Effector memory CD8-positive, alpha-beta T cell (primary cell): ENCODE measurements at regions not wholly inside any gene's neighbourhood (a gene's known extent, or its start where the extent isn't known, plus 50 kb on each side); places are given as distances from the start of the nearest gene placed in this dataset.
"Not testable (repeated sequence)": the region's sequence is repeated elsewhere in the genome, so short reads cannot be mapped to it uniquely, and the experiment has no call there.

Experiments
- ATAC-seq: fragments of 150-1000 bp; cut with Tn5 transposase; replicated peaks from 2 replicates; pipeline ENCODE4 v1.10.0; 2021; ENCODE audit warnings: mild to moderate bottlenecking, moderate library complexity
- DNase-seq, 3 experiments: peaks; one replicate each; pipeline ENCODE4 v3.0.0; 2021
- H3K27ac Mint-ChIP-seq, 2 donors: one replicate each; pipeline ENCODE4 v1.8.0; 2022; ENCODE audit warnings: mild to moderate bottlenecking in 2 of 2, mixed read lengths in 2 of 2, moderate library complexity in 2 of 2
- H3K27me3 Mint-ChIP-seq, 2 donors: one replicate each; pipeline ENCODE4 v1.8.0; 2022; ENCODE audit warnings: mixed read lengths in 2 of 2
- H3K36me3 Mint-ChIP-seq: one replicate; pipeline ENCODE4 v1.8.0; 2022; ENCODE audit warnings: mild to moderate bottlenecking, moderate library complexity, mixed read lengths; ENCODE audit not compliant: insufficient read depth
- H3K4me1 Mint-ChIP-seq, 2 donors: one replicate each; pipeline ENCODE4 v1.8.0; 2022; ENCODE audit warnings: low read depth in 2 of 2, mixed read lengths in 2 of 2
- H3K4me3 Mint-ChIP-seq, 2 donors: one replicate each; pipeline ENCODE4 v1.8.0; 2022; ENCODE audit warnings: mild to moderate bottlenecking in 2 of 2, mixed read lengths in 2 of 2, moderate library complexity in 2 of 2
- H3K9me3 Mint-ChIP-seq, 2 donors: one replicate each; pipeline ENCODE4 v1.8.0; 2022; ENCODE audit warnings: mixed read lengths in 2 of 2

DNA sequence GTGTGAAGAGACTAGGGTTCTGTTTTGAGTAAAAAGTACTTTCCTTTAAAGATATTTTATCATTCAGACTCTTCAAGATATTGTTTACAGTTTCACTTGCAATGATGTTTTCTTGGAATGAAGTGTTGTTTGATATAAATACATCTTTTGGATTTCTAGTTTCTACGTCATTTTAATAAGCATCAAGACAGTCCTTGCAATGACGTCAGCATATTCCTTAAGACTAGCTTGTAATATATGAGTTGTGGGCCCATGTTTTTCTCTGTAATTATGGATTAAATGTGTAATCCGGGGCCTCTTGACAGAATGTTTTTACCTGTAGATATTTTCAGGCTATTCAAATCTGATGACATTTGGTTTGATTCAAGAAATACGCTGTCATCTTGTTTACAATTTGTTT, 66.1 kb downstream of the RBMX2 start:
- H3K27ac Mint-ChIP-seq, result no peak overlapping the region
- no peaks in the 10 kb centered on the region for H3K36me3 Mint-ChIP-seq
- ATAC-seq (no peak), DNase-seq (no peak)
- H3K4me3 Mint-ChIP-seq, result no peak overlapping the region
- H3K27me3 Mint-ChIP-seq, result peaks cover 0 to 14% of the 10 kb centered on the region in 2 donors
- H3K9me3 Mint-ChIP-seq, result no peaks in the 10 kb centered on the region
- no peaks in the 10 kb centered on the region for H3K4me1 Mint-ChIP-seq

DNA sequence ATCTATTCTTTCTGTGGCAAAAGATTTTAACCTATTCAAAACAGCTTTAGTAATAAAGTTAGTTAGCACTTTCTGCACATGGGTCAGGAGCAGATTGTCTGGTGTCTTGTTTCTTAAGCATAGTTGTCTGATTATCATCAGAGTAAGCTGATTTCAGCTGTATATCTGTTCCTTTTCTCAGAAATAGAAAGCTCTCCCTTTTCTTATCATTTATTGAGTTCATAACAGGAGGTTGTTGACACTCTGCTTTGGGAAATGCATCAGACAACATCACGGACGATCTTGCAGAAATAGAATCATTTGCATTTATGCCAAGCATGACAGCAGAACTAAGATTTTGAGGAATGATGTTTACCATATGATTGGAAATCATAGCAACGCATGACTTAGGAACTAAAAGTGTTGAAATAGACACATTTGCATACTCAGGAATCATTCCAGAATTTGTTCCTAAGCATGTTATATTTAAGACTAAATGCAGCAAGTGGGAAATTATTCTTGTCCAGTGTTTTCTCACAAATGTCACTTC, 66.7 kb downstream of the RBMX2 start:
- H3K4me3 Mint-ChIP-seq, result no peak overlapping the region
- ATAC-seq (no peak), DNase-seq (no peak)
- H3K36me3 Mint-ChIP-seq, result no peaks in the 10 kb centered on the region
- H3K4me1 Mint-ChIP-seq, result no peaks in the 10 kb centered on the region
- peaks cover 0 to 14% of the 10 kb centered on the region in 2 donors for H3K27me3 Mint-ChIP-seq
- no peaks in the 10 kb centered on the region for H3K9me3 Mint-ChIP-seq
- H3K27ac Mint-ChIP-seq, result no peak overlapping the region

DNA sequence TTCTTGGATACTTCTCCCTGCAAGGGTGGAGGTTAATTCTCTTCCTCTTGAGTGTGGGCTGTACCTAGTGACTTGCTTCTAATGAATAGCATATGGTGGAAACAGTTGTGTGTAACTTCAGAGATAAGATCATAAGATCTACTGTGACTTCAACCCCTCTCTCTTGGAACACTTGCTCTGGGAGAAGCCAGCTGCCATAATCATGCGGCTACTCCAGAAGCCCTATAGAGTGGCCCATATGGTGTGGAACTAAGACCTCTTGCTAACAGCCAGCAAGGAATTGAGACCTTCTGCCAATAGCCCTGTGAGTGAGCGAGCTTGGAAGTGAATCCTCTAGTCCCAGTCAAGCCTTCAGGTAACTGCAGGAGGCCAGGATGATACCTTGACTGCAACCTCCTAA, 81.1 kb downstream of the RBMX2 start:
- Mint-ChIP-seq H3K4me1 (no peaks in the 10 kb centered on the region), H3K9me3 (no peaks in the 10 kb centered on the region), H3K36me3 (no peaks in the 10 kb centered on the region), H3K4me3 (no peak overlapping the region), H3K27ac (no peak overlapping the region), H3K27me3 (no peaks in the 10 kb centered on the region)
- no peak for ATAC-seq
- no peak for DNase-seq

DNA sequence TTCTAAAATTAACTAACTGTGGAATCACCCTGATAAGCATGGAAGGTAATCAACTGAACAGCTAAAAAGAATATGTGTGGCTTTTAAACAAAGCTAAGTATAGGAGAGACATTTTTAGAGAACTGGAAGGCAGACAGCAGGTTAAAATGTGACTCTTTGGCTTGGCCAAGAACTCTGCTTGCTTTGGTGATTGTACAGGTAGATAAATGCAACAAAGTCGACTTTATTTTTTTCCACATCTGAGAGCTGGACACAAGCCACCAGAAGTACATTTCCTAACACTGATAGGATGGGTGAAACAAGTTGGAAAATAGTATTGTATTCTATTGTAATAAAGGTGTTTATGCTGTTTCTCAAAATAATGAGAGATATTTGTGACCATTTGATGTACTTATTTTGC, 84.1 kb downstream of the RBMX2 start:
- no peak for ATAC-seq
- H3K27me3 Mint-ChIP-seq, result no peaks in the 10 kb centered on the region
- H3K36me3 Mint-ChIP-seq, result no peaks in the 10 kb centered on the region
- no peak overlapping the region for H3K4me3 Mint-ChIP-seq
- no peak overlapping the region for H3K27ac Mint-ChIP-seq
- H3K4me1 Mint-ChIP-seq, result no peaks in the 10 kb centered on the region
- no peak for DNase-seq
- H3K9me3 Mint-ChIP-seq, result no peaks in the 10 kb centered on the region

DNA sequence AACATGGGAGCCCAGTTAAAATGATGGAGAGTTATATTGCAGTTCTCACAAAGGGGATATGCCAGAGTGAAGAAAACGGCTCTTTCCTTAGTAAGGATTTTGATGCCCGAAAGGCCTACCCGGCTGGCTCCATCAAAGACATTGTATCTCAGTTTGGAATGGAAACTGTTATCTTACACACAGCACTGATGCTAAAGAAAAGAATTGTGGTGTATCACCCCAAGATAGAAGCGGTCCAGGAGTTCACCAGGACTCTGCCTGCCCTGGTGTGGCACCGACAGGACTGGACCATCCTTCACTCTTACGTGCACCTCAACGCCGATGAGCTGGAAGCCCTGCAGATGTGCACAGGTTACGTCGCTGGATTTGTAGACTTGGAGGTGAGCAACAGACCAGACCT, 93.7 kb downstream of the RBMX2 start:
- peaks cover 0 to 13% of the 10 kb centered on the region in 2 donors for H3K27me3 Mint-ChIP-seq
- not testable (repeated sequence) for H3K9me3 Mint-ChIP-seq, H3K4me3 Mint-ChIP-seq, DNase-seq, H3K27ac Mint-ChIP-seq, H3K36me3 Mint-ChIP-seq, H3K4me1 Mint-ChIP-seq
- ATAC-seq, result peak; percentile 66

DNA sequence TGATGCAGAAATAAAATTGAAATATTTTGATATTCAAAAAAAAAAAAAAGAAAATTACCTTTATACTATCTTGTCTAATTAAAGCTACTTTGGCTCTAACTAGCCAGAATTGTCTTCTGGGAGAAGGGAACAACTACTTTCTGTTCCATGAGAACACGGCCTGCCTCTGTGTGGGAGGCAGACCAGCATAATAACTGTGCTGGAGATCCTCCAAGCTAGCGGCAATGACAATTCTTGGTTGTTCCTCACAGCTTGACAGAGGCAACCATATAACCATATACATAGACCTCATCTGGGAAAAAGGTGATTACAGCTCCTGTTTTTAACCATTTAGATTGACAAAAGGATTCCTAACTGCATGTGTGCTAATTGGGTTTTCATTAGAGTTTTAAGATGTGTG, 95.7 kb downstream of the RBMX2 start:
- ATAC-seq (no peak), DNase-seq (no peak)
- Mint-ChIP-seq H3K27ac (no peak overlapping the region), H3K27me3 (peaks cover 0 to 13% of the 10 kb centered on the region in 2 donors), H3K4me1 (no peaks in the 10 kb centered on the region), H3K36me3 (no peaks in the 10 kb centered on the region), H3K9me3 (peaks cover 0 to 2% of the 10 kb centered on the region in 2 donors), H3K4me3 (no peak overlapping the region)

DNA sequence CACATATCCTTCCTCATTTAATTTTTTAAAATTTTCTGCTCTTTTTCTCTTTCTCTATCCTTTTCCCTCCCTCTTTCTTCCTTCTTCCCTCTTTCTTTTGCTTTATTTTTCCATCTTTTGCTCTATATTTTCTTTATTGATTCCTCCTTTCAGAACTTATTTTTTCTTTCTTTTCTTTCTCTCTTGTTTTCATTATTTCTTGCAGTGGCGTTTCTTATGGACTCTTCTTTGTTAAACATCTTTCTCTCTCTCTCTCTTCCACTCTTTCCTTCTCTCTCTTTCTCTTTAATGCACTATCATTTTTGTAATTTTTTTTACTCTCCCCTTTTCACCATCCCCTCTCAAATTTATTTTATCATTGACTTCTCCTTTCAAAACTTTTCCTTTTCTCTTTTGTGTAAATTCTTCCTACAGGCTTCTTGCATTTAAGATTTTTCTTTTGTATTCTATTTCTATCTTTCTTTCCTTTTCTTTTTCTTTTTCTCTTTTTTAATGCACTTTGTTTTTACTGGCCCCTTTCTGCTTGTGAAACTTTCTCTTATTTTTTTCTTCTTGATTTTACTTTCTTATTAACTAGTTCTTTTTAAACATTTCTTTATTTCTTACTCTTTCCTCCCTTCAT, 97.0 kb downstream of the RBMX2 start:
- Mint-ChIP-seq H3K36me3 (no peaks in the 10 kb centered on the region), H3K4me1 (no peaks in the 10 kb centered on the region)
- DNase-seq, result no peak

DNA sequence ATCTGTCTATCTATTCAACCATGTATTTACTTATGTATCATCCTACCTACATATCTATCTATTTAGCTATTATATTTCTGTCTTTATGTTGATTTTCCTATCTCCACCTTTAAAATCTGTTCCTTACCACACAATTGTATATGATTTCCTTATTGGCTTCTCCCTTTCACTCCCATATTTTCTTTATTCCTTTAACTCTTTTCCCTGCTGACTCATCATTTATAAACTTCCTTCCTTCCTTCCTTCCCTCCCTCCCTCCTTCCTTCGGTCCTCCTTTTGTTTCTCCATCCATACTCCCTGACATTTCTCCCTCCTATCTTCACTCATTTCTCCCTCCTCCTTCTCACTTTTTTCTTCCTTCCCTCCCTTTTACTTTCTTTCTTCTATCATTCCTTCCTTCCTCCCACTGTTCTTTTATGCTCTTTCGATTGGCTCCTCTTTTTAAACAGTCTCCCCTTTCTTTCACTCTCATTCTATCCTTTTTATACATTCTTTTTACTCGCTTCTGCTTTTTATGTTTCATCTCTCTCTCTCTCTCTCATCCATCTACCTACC, 100.3 kb downstream of the RBMX2 start:
- Mint-ChIP-seq H3K4me3 (no peak overlapping the region), H3K4me1 (no peaks in the 10 kb centered on the region), H3K9me3 (no peaks in the 10 kb centered on the region), H3K36me3 (no peaks in the 10 kb centered on the region), H3K27ac (no peak overlapping the region), H3K27me3 (peaks cover 0 to 11% of the 10 kb centered on the region in 2 donors)
- DNase-seq (no peak), ATAC-seq (no peak)

More for the DNA sequence above, 97.0 kb downstream of the RBMX2 start:
- no peaks in the 10 kb centered on the region for H3K9me3 Mint-ChIP-seq
- H3K4me3 Mint-ChIP-seq, result no peak overlapping the region
- peaks cover 0 to 5% of the 10 kb centered on the region in 2 donors for H3K27me3 Mint-ChIP-seq
- no peak for ATAC-seq
- H3K27ac Mint-ChIP-seq, result no peak overlapping the region

DNA sequence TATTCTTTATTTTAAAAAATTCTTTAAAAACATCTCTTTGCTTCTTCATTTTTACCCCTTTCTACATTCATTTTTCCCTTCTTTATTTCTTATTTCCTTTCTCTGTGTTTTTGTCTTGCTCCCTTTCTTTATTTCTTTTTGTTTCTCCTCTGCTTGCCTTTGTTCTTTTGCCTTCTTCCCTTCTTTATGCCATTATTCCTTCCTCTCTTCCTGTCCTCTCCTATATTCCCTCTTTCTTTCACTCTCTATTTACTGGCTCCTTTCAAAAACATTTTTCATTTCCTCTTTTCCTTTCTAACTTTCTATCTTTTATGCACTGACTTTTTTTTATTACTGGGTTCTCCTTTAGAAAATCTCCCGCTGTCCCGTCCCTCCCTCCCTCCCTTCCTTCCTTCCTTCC, 102.2 kb downstream of the RBMX2 start:
- Mint-ChIP-seq H3K27me3 (peaks cover 0 to 11% of the 10 kb centered on the region in 2 donors), H3K4me3 (no peak overlapping the region), H3K4me1 (no peaks in the 10 kb centered on the region), H3K36me3 (no peaks in the 10 kb centered on the region), H3K9me3 (no peaks in the 10 kb centered on the region), H3K27ac (no peak overlapping the region)
- DNase-seq (no peak), ATAC-seq (no peak)

DNA sequence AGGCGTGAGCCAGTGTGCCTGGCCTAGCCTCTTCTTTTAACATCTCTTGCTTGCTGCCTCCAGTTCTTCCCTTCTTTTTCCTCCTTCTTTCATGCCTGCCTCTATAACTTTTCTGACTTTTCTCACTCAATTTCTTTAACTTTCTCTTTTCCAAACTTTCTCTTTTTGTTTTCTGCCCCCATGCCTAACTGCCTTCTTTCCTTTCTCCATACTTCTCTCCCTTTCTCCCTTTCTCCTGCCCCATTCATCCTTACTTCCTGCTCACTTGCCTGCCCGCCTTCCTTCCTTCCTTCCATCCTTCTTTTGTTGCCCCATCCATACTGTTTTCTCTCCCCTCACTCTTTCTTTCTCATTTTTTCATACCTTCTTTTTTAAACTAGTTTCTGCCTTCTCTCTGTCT, 105.2 kb downstream of the RBMX2 start:
- no peak for ATAC-seq
- no peaks in the 10 kb centered on the region for H3K9me3 Mint-ChIP-seq
- no peak for DNase-seq
- no peaks in the 10 kb centered on the region for H3K36me3 Mint-ChIP-seq
- no peak overlapping the region for H3K4me3 Mint-ChIP-seq
- no peak overlapping the region for H3K27ac Mint-ChIP-seq
- peaks cover 0 to 16% of the 10 kb centered on the region in 2 donors for H3K27me3 Mint-ChIP-seq
- H3K4me1 Mint-ChIP-seq, result no peaks in the 10 kb centered on the region

DNA sequence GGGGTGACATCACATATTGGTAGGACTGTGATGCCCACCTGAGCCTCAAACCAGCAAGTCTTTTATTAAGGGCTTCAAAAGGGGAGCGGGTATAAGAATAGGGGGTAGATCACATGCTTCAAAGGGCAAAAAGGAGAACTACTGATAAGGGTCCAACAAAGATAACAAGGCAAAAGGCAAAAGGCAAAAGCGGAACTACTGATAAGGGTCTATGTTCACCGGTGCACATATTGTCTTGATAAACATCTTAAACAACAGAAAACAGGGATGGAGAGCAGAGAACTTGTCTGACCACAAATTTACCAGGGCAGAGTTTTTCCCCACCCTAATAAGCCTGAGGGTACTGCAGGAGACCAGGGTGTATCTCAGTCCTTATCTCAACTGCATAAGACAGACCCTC, 110.7 kb downstream of the RBMX2 start:
- DNase-seq, H3K4me1 Mint-ChIP-seq, H3K9me3 Mint-ChIP-seq, H3K4me3 Mint-ChIP-seq, ATAC-seq, H3K27ac Mint-ChIP-seq, H3K36me3 Mint-ChIP-seq: not testable (repeated sequence)
- H3K27me3 Mint-ChIP-seq, result peaks cover 10 to 17% of the 10 kb centered on the region in 2 donors

DNA sequence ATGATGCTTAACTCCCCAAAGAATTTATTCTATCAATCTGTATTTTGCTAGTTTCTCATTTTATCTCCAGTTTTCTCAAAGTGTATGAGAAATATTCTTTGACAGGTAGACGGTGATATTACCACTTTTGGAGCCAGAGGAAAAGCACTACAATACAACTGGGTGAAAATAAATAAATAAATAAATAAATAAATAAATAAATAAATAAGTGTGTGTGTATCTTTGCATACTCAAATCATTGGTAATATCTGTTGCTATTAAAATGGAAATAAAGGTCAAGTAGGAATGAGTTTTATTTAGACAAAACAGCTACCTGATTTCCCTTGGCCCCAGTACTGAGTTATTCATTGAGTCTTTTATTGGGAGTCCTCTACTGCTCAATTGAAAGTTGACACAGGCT, 114.3 kb downstream of the RBMX2 start:
- no peak for DNase-seq
- no peak overlapping the region for H3K4me3 Mint-ChIP-seq
- H3K36me3 Mint-ChIP-seq, result no peaks in the 10 kb centered on the region
- H3K9me3 Mint-ChIP-seq, result no peaks in the 10 kb centered on the region
- ATAC-seq, result no peak
- no peaks in the 10 kb centered on the region for H3K4me1 Mint-ChIP-seq
- H3K27ac Mint-ChIP-seq, result no peak overlapping the region
- peaks cover 10 to 17% of the 10 kb centered on the region in 2 donors for H3K27me3 Mint-ChIP-seq

DNA sequence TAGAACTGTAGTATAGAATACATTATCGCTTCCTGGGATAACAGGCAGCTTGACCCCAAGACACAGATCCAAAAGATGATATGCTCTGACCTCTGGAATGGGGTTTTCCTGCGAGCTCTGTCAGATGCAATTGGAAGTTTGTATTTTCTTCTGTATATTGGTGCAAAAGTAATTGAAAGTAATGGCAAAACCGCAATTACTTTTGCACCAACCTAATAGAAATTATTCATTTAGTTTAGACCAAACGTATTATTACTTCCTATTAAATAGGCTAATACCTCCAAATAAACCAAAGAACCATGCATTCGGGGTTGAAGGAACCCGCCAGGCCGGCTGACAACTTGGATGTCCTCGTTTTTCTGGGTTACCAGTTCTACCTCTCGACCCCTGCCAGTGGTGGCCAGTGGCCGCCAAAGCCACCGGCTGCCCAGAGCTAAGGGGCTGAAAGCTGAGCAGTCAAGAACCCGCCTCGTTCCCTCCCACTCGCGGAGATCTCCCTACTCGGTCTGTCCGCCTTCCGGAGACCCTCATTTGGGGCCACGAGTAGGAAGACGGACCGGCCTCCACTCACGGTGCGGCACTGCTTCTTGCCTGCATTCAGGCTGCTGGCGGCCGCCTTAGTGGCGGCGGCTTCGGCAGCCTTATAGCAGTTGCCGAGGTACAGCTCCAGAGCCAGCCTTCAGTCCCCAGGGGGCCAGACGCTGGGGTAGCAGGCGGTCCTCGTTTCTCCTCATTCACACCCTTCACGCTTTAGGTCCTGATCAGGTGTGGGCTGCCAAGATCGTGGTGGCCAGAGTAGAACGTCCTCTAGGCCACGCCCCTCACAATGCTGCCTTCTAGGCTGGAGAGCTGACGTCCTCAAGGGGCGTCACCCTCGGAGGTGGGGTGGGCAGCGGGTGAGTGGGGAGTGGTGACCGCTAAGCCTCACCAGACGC, 121.9 kb downstream of the RBMX2 start:
- peaks cover 0 to 5% of the 10 kb centered on the region in 2 donors for H3K27me3 Mint-ChIP-seq
- no peaks in the 10 kb centered on the region for H3K9me3 Mint-ChIP-seq
- no peak for ATAC-seq
- H3K27ac Mint-ChIP-seq, result no peak overlapping the region
- H3K36me3 Mint-ChIP-seq, result no peaks in the 10 kb centered on the region
- peaks cover 0 to 3% of the 10 kb centered on the region in 2 donors for H3K4me1 Mint-ChIP-seq
- DNase-seq, result no peak
- peak overlapping the region; percentile 44 to 45 for H3K4me3 Mint-ChIP-seq
